Parathyroid adenoma (tissue), 2 donors: ENCODE measurements at regions not wholly inside any gene's neighbourhood (a gene's known extent, or its start where the extent isn't known, plus 50 kb on each side); places are given as distances from the start of the nearest gene placed in this dataset.

Experiments
- H2AFZ ChIP-seq: fragments of 300-600 bp; sonication (generic); one replicate; pipeline ENCODE4 v1.7.0; 2017; ENCODE audit warnings: antibody characterized with exemption, mild to moderate bottlenecking
- H3K27ac ChIP-seq: fragments of 300-600 bp; sonication (generic); one replicate; pipeline ENCODE4 v1.7.0; 2017
- H3K27me3 ChIP-seq: fragments of 300-600 bp; sonication (generic); one replicate; pipeline ENCODE4 v1.7.0; 2017; ENCODE audit warnings: low read length; ENCODE audit not compliant: control insufficient read depth, insufficient read depth
- H3K36me3 ChIP-seq: fragments of 300-600 bp; sonication (generic); one replicate; pipeline ENCODE4 v1.7.0; 2017; ENCODE audit warnings: low read length; ENCODE audit not compliant: control insufficient read depth, insufficient read depth
- H3K4me1 ChIP-seq: fragments of 300-600 bp; sonication (generic); one replicate; pipeline ENCODE4 v1.7.0; 2017; ENCODE audit warnings: control low read depth
- H3K4me2 ChIP-seq: fragments of 300-600 bp; sonication (generic); one replicate; pipeline ENCODE4 v1.7.0; 2017; ENCODE audit warnings: low read length
- H3K4me3 ChIP-seq: fragments of 300-600 bp; sonication (generic); one replicate; pipeline ENCODE4 v1.7.0; 2017; ENCODE audit warnings: low read depth, low read length
- H3K79me2 ChIP-seq: fragments of 300-600 bp; sonication (generic); one replicate; pipeline ENCODE4 v1.7.0; 2017; ENCODE audit warnings: control low read depth
- H3K9ac ChIP-seq: fragments of 300-600 bp; sonication (generic); one replicate; pipeline ENCODE4 v1.7.0; 2017; ENCODE audit warnings: mild to moderate bottlenecking
- H3K9me3 ChIP-seq: fragments of 300-600 bp; sonication (generic); one replicate; pipeline ENCODE4 v1.7.0; 2017; ENCODE audit warnings: low read length; ENCODE audit not compliant: control insufficient read depth
- TF ChIP-seq, protein P1 (sequence below): fragments of 300-600 bp; sonication (generic); IDR thresholded peaks from one replicate; pipeline ENCODE4 v1.7.0; 2017; ENCODE audit warnings: antibody characterized with exemption, mild to moderate bottlenecking
- donor health status: primary hyperparathyroidism.

GRCh38 chr13:47546391-47547225 lies 454.5 kb downstream of the SUCLA2 start:
- Histone ChIP-seq H2AFZ (no peak overlapping the region), H3K4me2 (no peak overlapping the region), H3K9me3 (no peaks in the 10 kb centered on the region), H3K4me1 (no peaks in the 10 kb centered on the region), H3K4me3 (no peak overlapping the region), H3K9ac (no peak overlapping the region), H3K27me3 (no peaks in the 10 kb centered on the region), H3K36me3 (no peaks in the 10 kb centered on the region), H3K79me2 (no peaks in the 10 kb centered on the region), H3K27ac (no peak overlapping the region)
- TF ChIP-seq, protein P1, sequence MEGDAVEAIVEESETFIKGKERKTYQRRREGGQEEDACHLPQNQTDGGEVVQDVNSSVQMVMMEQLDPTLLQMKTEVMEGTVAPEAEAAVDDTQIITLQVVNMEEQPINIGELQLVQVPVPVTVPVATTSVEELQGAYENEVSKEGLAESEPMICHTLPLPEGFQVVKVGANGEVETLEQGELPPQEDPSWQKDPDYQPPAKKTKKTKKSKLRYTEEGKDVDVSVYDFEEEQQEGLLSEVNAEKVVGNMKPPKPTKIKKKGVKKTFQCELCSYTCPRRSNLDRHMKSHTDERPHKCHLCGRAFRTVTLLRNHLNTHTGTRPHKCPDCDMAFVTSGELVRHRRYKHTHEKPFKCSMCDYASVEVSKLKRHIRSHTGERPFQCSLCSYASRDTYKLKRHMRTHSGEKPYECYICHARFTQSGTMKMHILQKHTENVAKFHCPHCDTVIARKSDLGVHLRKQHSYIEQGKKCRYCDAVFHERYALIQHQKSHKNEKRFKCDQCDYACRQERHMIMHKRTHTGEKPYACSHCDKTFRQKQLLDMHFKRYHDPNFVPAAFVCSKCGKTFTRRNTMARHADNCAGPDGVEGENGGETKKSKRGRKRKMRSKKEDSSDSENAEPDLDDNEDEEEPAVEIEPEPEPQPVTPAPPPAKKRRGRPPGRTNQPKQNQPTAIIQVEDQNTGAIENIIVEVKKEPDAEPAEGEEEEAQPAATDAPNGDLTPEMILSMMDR = no peak

DNA sequence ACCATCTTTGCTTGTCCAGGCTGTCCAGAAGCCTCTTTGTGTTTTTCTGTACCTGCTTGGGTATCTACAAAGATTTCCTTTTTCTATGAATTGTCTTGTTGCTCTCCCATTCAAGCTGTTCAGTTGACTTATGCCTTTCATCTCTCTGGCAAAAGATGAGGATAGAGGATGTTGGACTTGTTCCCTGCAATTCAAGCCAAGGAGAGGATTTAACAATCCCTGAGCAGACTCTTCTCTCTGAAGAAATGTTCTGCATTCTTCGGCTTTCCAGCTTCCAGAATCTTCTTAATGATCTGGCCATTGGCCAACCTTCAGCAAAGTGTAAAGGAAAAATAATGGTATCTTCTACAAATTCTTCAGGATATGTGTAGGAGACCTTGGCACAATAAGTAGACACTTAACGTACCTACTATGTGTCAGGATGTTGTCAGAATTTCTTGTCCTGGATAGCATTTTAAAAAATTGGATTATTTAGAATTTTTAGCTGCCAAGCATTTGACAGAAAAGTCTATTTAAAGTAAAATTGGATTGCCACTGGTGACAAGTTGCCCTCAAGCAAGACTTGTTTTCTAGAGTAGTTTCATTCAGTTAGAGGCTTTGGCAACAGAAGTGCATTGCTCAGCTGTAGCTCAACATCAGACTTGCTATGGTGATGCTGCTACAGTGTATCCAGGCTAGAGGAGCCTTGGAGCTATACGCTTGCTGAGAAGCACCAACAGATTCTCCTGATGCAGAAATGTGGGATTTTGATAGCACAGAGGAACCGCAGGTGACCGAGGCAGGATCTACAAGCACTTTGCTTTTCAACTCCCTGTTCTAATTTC lies 455.7 kb downstream of the SUCLA2 start:
- H3K9ac ChIP-seq = no peak overlapping the region
- H3K79me2 ChIP-seq = no peaks in the 10 kb centered on the region
- no peaks in the 10 kb centered on the region for H3K9me3 ChIP-seq
- TF ChIP-seq, protein P1 = no peak
- no peak overlapping the region for H3K4me2 ChIP-seq
- no peaks in the 10 kb centered on the region for H3K36me3 ChIP-seq
- H2AFZ ChIP-seq = no peak overlapping the region
- no peak overlapping the region for H3K27ac ChIP-seq
- H3K27me3 ChIP-seq = no peaks in the 10 kb centered on the region
- H3K4me3 ChIP-seq = no peak overlapping the region
- no peaks in the 10 kb centered on the region for H3K4me1 ChIP-seq

DNA sequence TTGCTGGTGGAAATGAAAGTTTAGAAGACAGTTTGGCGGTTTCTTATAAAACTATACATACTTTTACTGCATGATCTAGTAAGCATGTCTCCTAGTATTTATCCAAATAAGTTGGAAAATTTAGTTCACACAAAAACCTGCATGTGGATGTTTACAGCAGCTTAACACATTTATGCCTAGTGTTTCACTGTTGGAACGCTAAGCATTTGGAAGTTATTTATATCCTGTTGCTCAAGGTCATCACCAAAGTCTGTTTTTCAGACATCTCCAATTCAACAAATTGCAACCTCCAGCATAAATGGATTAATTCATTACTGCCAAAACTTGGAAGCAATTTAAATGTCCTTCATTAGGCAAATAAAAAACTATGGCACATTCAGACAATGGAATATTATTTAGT lies 461.8 kb downstream of the SUCLA2 start:
- H3K9ac ChIP-seq = no peak overlapping the region

DNA sequence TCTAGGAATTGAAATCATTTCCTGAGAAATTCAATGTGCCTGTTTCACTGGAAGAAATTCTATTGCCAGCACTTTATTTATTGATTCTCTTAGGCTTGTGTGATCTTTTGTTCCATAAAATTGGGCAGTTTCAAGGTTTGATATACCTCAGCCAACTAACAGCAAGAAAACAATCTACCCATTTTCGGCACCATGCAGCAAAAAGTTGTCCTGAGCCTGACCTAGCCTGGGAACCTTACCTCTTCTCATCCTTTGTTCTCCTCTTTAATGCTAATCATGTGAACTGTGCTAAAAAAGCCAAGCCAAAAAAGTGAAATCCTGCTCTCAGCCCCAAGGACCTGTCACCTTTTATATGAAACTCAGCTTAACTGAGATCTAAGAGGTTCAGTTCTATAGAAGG lies 477.3 kb downstream of the SUCLA2 start:
- TF ChIP-seq, protein P1 = no peak
- Histone ChIP-seq H3K27me3 (no peaks in the 10 kb centered on the region), H3K4me3 (no peak overlapping the region), H2AFZ (no peak overlapping the region), H3K36me3 (no peaks in the 10 kb centered on the region), H3K9ac (no peak overlapping the region), H3K27ac (no peak overlapping the region), H3K4me2 (no peak overlapping the region), H3K9me3 (no peaks in the 10 kb centered on the region), H3K79me2 (no peaks in the 10 kb centered on the region), H3K4me1 (no peaks in the 10 kb centered on the region)

More for the DNA sequence above, 461.8 kb downstream of the SUCLA2 start:
- Histone ChIP-seq H3K4me1 (no peaks in the 10 kb centered on the region), H3K4me2 (no peak overlapping the region), H3K9me3 (no peaks in the 10 kb centered on the region), H2AFZ (no peak overlapping the region), H3K4me3 (no peak overlapping the region), H3K27ac (no peak overlapping the region), H3K27me3 (no peaks in the 10 kb centered on the region), H3K79me2 (no peaks in the 10 kb centered on the region), H3K36me3 (no peaks in the 10 kb centered on the region)
- TF ChIP-seq, protein P1 = no peak
